SK-N-SH treated with all-trans-retinoic acid at 6 μM for 48 hours (cell line): ENCODE measurements at regions not wholly inside any gene's neighbourhood (a gene's known extent, or its start where the extent isn't known, plus 50 kb on each side); places are given as distances from the start of the nearest gene placed in this dataset.

Experiments
- ARNTL ChIP-seq: fragments of 450-650 bp; formaldehyde crosslinking; IDR thresholded peaks from 2 replicates; pipeline ENCODE4 v1.5.0; 2020; ENCODE audit warnings: low read depth, mild to moderate bottlenecking, moderate library complexity, borderline replicate concordance
- CREB5 ChIP-seq: fragments of 250-450 bp; sonication (Bioruptor Pico); IDR thresholded peaks from 2 replicates; pipeline ENCODE4 v1.5.1; 2020; ENCODE audit warnings: low read depth, mild to moderate bottlenecking, moderate library complexity
- CSDC2 ChIP-seq: fragments of 250-450 bp; sonication (Bioruptor Pico); IDR thresholded peaks from 2 replicates; pipeline ENCODE4 v1.5.0; 2020; ENCODE audit warnings: mild to moderate bottlenecking, moderate library complexity
- ESRRG ChIP-seq: fragments of 250-450 bp; sonication (Bioruptor Pico); IDR thresholded peaks from 2 replicates; pipeline ENCODE4 v1.6.1; 2021; ENCODE audit warnings: mild to moderate bottlenecking
- ISL1 ChIP-seq: fragments of 250-450 bp; sonication (Bioruptor Pico); IDR thresholded peaks from 2 replicates; pipeline ENCODE4 v2.1.2; 2022; ENCODE audit warnings: mild to moderate bottlenecking, moderate library complexity
- OSR1 ChIP-seq: fragments of 250-450 bp; sonication (Bioruptor Pico); IDR thresholded peaks from 2 replicates; pipeline ENCODE4 v1.8.0; 2022; ENCODE audit warnings: moderate library complexity, mild to moderate bottlenecking, inconsistent platforms
- PATZ1 ChIP-seq: fragments of 250-450 bp; sonication (Bioruptor Pico); IDR thresholded peaks from 2 replicates; pipeline ENCODE4 v1.8.0; 2020; ENCODE audit warnings: mild to moderate bottlenecking, moderate library complexity, borderline replicate concordance
- RARB ChIP-seq: fragments of 250-450 bp; sonication (Bioruptor Pico); IDR thresholded peaks from 2 replicates; pipeline ENCODE4 v1.8.0; 2021; ENCODE audit warnings: mild to moderate bottlenecking, moderate library complexity
- TCF4 ChIP-seq: fragments of 250-450 bp; sonication (Bioruptor Pico); IDR thresholded peaks from 2 replicates; pipeline ENCODE4 v1.8.0; 2021; ENCODE audit warnings: mild to moderate bottlenecking, moderate library complexity, borderline replicate concordance
- ZC3H10 ChIP-seq: fragments of 250-450 bp; sonication (Bioruptor Pico); IDR thresholded peaks from 2 replicates; pipeline ENCODE4 v1.5.1; 2021; ENCODE audit warnings: mild to moderate bottlenecking, moderate library complexity
- ZFP30 ChIP-seq: fragments of 450-650 bp; formaldehyde crosslinking; IDR thresholded peaks from 2 replicates; pipeline ENCODE4 v1.5.0; 2022; ENCODE audit warnings: mild to moderate bottlenecking, moderate library complexity
- ZNF565 ChIP-seq: fragments of 450-650 bp; formaldehyde crosslinking; conservative IDR thresholded peaks from 2 replicates; pipeline ENCODE4 v1.5.0; 2020; ENCODE audit warnings: low read depth, mild to moderate bottlenecking, moderate library complexity
- ZNF8 ChIP-seq: fragments of 450-650 bp; formaldehyde crosslinking; IDR thresholded peaks from 2 replicates; pipeline ENCODE4 v1.5.0; 2020; ENCODE audit warnings: mild to moderate bottlenecking, moderate library complexity

GRCh38 chrX:137194164-137194563, 160.4 kb upstream of the GPR101 start:
- TF ChIP-seq ARNTL (CRISPR knock-in tag) (no peak), CREB5 (CRISPR knock-in tag) (no peak), PATZ1 (CRISPR knock-in tag) (no peak), OSR1 (CRISPR knock-in tag) (no peak), ESRRG (no peak), ISL1 (CRISPR knock-in tag) (no peak), TCF4 (CRISPR knock-in tag) (no peak), ZFP30 (CRISPR knock-in tag) (no peak), RARB (no peak), CSDC2 (CRISPR knock-in tag) (no peak), ZC3H10 (no peak), ZNF8 (CRISPR knock-in tag) (no peak), ZNF565 (no peak)
